HG02759 (cell line): ENCODE measurements at regions not wholly inside any gene's neighbourhood (a gene's known extent, or its start where the extent isn't known, plus 50 kb on each side); places are given as distances from the start of the nearest gene placed in this dataset.

Source experiments
- ATAC-seq: cut with Tn5 transposase; IDR thresholded peaks from one replicate; pipeline ENCODE4 v1.9.1; 2021; ENCODE audit warnings: mild to moderate bottlenecking, moderate library complexity; ENCODE audit not compliant: unreplicated experiment

DNA sequence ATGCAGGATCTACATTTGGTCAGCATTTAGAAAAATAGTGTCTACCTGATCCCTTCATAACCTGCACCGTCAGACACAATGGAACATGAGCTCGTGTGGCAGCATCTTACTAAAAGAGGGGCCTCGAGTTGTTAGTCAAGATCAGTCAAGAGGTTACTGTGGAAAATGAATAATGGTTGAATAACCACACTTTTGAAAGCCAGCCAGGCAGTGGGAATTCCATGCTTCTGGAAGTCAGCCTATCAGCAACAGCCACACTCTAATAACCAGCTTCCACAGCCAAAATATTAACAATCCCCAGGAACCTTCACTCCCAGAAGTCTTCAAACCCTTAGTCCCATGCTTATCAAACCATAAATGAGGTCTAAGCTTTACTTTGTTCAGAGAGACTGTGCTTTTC is 234.3 kb downstream of the HS3ST1 start:
- ATAC-seq = no peak

DNA sequence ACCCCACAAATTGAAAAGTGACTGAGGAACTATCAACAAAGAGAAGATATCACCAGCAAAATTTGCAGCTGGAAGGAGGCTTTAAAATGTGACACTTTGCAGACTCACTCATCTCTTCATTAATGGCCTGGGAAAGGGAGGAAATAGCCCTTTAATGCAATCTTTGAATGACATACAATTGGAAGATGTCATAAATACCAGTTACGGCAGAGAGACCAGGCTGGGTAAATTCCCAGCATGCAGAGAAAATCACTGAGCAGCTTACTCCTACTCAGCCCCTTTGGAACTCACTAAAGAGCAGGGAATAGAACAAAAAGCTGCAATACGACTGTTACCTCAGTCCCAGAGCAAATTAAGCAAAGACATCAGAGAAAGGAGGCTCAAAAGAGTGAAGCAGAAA is 238.9 kb downstream of the HS3ST1 start:
- no peak for ATAC-seq

- no peak for ATAC-seq
These were observed 245.3 kb downstream of the HS3ST1 start for GRCh38 chr4:11183356-11183740.

- no peak for ATAC-seq
These were observed 245.9 kb downstream of the HS3ST1 start for GRCh38 chr4:11182586-11183355.

DNA sequence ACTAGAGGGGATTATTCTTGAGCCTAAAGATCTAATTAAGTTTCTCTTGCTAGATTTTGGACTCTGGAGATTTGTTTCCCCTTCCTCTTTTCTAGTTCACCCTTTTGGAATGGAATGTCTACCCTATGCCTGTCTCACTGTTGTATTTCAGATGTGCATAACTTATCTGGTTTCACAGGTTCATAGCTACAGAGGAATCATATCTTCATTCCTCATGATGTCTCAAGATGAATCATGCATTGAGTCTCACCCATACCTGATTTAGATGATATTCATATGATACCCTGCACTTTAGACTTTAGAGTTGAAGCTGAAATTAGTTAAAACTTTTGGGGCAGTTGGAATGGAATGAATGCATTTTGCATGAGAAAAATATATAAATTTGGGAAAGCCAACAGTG is 246.7 kb downstream of the HS3ST1 start:
- no peak for ATAC-seq

- no peak for ATAC-seq
These were observed 248.9 kb downstream of the HS3ST1 start for GRCh38 chr4:11179796-11180195.

DNA sequence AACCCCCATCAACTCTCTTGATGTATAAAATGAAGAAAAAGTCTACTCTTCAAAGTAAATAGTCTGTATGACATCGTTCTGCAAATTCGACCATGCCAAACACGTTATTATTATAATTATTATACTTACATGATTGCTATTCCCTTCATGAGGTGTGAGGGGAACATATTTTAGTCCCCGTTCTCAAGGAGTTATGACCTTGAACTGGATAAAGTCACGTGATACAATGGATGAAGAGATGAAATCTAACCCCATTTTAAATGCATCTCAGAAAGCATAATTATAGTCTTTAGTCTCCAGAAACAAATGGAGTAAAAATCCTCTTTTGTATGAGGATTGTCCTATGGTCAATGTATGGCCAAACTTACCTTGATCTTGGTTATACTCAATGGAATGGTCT is 250.3 kb downstream of the HS3ST1 start:
- ATAC-seq = no peak

GRCh38 chr4:11175374-11175773 is 253.3 kb downstream of the HS3ST1 start:
- no peak for ATAC-seq

DNA sequence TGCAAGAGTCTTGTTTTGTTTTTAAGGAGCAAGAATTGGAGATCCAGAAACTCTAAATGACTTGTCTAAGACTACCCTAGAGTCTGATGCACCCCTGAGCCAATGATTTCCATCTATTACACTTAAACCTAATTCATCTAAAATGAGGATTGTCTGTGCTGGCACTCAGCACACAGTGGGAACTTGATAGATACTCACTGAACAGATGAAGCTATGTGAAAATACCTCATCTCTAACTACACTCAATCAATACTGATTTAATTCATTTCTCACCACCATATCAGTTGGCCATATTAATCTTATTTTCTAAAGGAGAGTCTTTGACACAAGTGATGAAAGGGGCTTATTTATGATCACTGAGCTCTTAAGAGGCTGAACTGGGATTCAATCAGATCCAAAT is 262.1 kb downstream of the HS3ST1 start:
- no peak for ATAC-seq

DNA sequence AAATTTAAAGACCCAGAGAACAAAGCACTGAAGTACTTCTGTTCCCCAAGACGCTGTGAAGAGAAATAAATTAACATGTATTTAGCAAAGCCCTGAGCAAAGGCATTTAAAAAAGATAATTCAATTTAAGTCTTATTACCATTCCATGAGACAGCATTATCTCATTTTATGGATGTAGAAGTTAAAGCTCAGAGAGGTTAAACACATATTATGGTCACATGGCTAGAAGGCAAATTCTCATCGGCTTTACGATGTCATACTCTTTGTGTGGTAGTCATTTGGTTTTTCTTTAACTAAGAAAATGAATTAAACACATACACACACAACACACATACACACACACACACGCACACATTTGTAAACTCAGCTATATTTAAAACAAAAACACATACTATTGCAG is 262.7 kb downstream of the HS3ST1 start:
- ATAC-seq = no peak

- ATAC-seq = no peak
These were observed 263.6 kb downstream of the HS3ST1 start for GRCh38 chr4:11165052-11165451.

DNA sequence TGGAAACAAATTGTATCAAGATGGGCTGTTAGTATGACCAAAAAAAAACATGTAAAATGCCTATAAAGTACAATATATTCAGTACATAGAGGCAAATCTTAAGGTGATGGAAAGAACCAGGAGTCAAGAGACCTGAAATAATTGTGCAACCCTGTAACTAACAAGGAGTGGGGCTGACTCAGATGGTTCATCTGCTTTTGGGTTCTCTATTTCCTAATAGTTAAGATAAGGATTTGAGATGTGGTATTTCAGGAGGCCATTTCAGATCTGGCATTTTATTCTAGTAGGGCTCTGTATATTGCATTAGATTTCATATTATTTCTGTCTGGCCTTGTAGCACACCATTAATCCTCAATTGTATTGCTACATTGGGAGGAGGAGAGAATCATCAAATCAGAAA is 268.4 kb downstream of the HS3ST1 start:
- no peak for ATAC-seq

DNA sequence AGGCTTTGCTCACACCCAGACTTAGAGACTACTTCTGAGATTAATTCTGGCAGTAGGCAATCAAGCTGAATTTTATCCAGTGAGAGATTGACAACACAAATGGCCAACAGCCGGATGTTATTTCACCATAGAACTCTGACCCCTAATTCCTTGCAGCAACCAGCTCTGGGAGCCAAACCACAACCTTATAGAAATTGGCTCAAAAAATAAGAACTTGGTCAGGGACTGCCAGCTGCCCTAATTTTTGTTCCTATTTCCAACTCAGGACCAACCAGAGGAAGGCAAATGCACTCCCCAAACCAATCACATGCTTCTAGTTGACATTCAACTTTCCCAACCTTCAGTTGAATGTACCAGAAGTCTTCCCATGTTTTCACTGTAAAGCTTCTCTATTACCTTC is 269.7 kb downstream of the HS3ST1 start:
- no peak for ATAC-seq

GRCh38 chr4:11155208-11155867 is 273.4 kb downstream of the HS3ST1 start:
- ATAC-seq = no peak

GRCh38 chr4:11153171-11153750 is 275.4 kb downstream of the HS3ST1 start:
- ATAC-seq = no peak

GRCh38 chr4:11152684-11153083 is 276.0 kb downstream of the HS3ST1 start:
- ATAC-seq = no peak

GRCh38 chr4:11151500-11151899 is 277.2 kb downstream of the HS3ST1 start:
- no peak for ATAC-seq

DNA sequence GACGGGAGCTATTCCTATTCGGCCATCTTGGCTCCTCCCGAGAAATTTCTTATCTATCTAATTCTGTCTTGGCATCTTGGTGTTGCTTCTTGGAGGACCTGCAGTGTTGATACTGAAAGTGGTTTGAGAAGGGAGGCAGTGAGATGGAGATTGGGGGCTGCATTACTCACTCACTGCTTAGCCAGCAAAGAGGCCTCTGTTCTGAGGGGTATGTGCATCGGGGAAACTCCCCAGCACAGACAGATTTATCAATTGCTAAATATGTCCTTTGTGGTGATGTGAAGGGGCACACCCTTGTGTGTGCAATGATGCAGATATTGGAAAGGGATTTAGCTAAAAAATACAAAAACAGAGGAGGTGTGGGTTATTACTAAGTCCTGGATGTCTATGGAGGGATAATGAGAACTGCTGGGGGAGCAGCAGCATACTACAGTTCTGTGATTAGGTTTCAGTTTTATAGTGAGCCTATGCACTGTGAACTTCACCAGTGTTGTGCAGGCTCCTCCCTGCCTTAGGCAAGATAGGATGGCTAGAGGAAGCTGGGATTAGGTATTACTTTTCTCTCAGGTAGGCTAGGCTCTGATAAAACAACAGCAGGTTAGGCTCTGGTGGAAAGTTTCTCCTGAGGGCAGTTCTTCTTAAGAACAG is 279.0 kb downstream of the HS3ST1 start:
- ATAC-seq = no peak

- no peak for ATAC-seq
These were observed 288.8 kb downstream of the HS3ST1 start for GRCh38 chr4:11139871-11140270.

GRCh38 chr4:11138964-11139363 is 289.7 kb downstream of the HS3ST1 start:
- ATAC-seq = no peak

DNA sequence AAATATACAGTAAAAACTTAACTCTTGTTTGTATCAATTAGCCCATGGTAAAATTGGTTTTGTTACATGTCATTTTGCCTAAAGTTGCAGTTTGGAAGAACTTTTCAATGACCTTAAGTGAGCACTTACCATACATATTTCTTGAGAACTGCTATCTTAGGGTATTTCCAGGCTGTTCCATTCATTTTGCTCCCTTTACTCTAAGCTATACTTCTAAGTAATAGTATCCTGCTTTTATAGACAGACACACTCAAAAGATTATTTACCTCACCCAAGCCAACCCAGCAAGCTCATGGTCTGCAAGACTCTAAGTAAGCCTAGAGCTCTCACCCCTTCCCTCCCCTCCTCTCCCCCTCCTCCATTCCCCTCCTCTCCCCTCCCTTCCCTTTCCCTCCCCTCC is 294.0 kb downstream of the HS3ST1 start:
- ATAC-seq = no peak

DNA sequence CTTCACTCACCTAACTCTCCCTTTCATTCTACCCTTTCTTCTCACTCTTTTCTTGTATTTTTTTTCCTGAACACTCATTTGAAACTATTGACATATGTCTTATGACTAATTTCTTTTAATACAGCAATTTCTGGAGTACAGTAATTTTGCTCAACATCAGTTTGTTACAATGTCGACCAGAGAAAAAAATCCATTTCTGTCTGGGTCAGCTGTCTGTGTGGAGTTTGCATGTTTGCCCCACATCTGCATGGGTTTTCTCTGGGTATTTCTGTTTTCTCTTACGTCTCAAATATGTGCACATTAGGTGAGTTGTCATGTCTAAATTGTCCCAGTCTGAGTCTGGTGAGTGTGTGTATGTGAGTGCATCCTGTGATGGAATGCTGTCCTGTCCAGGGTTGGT is 294.8 kb downstream of the HS3ST1 start:
- ATAC-seq = no peak
